ENCODE measurements at regions not wholly inside any gene's neighbourhood (a gene's known extent, or its start where the extent isn't known, plus 50 kb on each side); places are given as distances from the start of the nearest gene placed in this dataset.
A peak's percentile ranks its signal among the peaks of the same experiment; 100 is the strongest.

DNA sequence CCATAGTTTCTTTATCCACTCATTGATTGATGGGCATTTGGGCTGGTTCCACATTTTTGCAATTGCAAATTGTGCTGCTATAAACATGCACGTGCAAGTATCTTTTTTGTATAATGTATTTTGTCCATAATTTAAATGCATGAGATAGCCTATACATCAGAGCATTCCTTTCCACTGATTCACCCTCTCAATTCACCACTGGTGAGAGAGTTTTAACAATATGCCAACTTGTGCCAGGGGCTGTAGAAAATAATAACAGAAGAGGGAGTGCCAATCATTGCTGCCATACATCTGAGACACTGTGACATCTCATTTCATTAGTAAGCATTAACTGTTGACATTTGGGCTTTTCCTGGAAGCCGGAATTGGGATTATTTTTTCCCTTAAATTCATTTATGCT is 125.1 kb downstream of the RAP2A start:
- TF ChIP-seq, protein P1, sequence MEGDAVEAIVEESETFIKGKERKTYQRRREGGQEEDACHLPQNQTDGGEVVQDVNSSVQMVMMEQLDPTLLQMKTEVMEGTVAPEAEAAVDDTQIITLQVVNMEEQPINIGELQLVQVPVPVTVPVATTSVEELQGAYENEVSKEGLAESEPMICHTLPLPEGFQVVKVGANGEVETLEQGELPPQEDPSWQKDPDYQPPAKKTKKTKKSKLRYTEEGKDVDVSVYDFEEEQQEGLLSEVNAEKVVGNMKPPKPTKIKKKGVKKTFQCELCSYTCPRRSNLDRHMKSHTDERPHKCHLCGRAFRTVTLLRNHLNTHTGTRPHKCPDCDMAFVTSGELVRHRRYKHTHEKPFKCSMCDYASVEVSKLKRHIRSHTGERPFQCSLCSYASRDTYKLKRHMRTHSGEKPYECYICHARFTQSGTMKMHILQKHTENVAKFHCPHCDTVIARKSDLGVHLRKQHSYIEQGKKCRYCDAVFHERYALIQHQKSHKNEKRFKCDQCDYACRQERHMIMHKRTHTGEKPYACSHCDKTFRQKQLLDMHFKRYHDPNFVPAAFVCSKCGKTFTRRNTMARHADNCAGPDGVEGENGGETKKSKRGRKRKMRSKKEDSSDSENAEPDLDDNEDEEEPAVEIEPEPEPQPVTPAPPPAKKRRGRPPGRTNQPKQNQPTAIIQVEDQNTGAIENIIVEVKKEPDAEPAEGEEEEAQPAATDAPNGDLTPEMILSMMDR (IDR thresholded peaks at IDR 0.05; ENCODE audit: insufficient read depth, low read depth, low read length, missing control alignments), result no peak
- H3K4me3 ChIP-seq (ENCODE audit: low read length), result no peak overlapping the region
- peak; percentile 48 for DNase-seq (ENCODE audit: low read depth)

DNA sequence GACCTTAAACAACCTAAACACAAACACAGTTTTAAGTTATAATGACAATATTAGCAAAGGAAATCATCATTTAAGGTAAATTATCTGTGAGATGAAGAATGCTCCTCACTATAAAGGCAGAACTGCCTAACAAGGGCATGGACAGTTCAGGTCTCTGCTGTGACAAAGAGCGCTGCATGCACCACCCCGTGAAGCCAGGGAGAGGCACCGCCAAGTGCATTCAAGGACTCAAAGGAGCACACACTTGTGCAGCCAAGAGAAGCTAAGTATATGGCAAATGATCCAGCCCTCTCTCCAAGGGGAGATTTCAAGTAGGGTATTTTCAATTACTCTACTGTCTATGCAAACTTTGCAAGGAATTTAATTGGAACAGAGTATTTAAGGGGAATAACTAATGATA is 126.0 kb downstream of the RAP2A start:
- DNase-seq (ENCODE audit: low read depth), result no peak
- TF ChIP-seq, protein P1 (IDR thresholded peaks at IDR 0.05; ENCODE audit: insufficient read depth, low read depth, low read length, missing control alignments), result no peak
- H3K4me3 ChIP-seq (ENCODE audit: low read length), result no peak overlapping the region

DNA sequence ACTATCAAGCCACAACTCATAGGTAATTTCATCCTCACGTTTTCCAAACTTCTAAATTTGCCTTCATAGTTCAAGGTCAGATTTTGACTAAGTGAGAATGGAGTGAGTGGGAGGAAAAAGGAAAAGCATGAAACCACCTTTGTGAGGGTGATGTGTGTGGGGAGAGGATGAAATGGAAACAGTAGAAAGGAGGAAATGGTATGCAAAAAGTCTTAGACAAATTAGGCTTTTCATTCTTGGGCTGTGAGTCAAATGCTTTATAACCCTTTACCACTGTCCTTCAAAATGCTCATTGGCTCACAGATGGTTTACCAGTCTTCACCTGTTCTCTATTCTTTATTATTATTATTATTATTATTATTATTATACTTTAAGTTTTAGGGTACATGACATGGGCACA is 127.2 kb downstream of the RAP2A start:
- TF ChIP-seq, protein P1 (IDR thresholded peaks at IDR 0.05; ENCODE audit: insufficient read depth, low read depth, low read length, missing control alignments), result no peak
- DNase-seq (ENCODE audit: low read depth), result no peak
- H3K4me3 ChIP-seq (ENCODE audit: low read length), result no peak overlapping the region

DNA sequence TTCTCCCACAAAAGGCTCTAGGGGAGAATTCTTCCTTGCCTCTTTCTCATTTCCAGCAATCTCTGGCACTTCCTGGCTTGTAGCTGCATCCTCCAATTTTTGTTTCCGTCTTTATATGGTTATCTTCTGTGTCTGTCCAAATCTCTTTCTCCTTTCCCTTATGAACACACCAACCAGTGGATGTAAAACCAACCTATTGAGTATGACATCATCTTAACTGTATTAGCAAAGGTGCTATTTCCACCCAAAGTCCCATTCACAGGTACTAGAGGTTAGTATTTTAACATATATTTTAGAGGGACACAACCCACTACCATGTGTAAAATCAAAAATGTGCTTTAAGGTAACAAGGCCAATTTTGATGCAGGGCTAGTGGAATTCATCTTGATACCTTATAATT is 129.0 kb downstream of the RAP2A start:
- no peak overlapping the region for H3K4me3 ChIP-seq (ENCODE audit: low read length)

DNA sequence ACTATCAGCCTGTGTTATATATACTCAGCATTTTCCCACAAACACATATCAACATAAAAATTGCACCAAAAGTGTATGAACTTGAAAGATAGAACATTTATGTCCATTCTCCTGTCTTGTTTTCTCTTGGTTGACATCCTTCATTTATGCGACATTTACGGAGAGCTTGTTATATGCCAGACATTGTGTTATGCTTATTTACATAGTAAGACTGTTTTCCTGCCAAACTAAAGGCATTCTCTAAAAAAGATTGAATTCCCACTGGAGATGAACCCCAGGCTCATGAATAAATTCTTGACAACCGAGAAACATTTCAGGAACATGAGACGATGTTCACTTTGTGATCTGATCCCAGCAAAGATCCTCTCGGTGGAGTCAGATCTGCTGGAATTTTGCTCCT is 131.0 kb downstream of the RAP2A start:
- DNase-seq (ENCODE audit: low read depth), result no peak
- no peak overlapping the region for H3K4me3 ChIP-seq (ENCODE audit: low read length)
- TF ChIP-seq, protein P1 (IDR thresholded peaks at IDR 0.05; ENCODE audit: insufficient read depth, low read depth, low read length, missing control alignments), result no peak

More for the DNA sequence above, 129.0 kb downstream of the RAP2A start:
- no peak for DNase-seq (ENCODE audit: low read depth)
- TF ChIP-seq, protein P1 (IDR thresholded peaks at IDR 0.05; ENCODE audit: insufficient read depth, low read depth, low read length, missing control alignments), result no peak

DNA sequence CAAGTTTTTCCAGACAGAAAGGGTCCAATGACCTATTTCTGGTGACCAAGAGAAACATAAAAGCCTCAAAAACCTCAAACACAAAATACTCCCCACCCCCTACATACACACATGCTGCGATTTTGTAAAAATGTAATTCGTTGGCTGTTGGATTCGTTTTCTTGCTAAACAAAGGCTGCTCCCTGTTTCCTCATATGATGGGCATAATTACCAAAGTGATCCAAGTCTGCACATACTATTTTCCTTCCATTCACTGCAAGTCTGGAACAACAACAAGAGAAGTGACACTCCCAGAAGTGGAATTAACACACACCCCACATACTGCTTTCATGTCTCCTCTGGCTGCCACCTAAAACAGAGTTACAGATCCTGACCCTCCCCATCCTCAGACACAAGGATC is 131.9 kb downstream of the RAP2A start:
- TF ChIP-seq, protein P1 (IDR thresholded peaks at IDR 0.05; ENCODE audit: insufficient read depth, low read depth, low read length, missing control alignments), result no peak
- H3K4me3 ChIP-seq (ENCODE audit: low read length), result no peak overlapping the region
- no peak for DNase-seq (ENCODE audit: low read depth)

DNA sequence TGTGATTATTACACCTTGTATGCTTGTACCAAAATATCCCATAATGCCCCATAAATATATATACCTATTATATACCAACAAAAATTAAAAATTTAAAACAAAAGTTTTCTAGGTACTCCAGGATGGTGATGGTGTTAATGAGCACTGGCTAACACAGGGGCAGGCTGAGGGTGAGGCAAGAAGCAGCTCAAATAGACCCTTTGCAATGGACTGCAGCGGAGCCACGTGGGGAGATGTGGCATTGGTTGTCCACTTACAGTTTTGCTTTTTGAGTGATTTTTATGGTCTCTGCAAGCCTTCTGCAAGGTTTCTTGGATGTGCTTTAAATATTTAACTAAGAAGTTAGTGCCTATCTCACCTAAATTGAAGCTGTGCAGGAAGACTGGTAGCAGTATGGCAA is 132.9 kb downstream of the RAP2A start:
- TF ChIP-seq, protein P1 (IDR thresholded peaks at IDR 0.05; ENCODE audit: insufficient read depth, low read depth, low read length, missing control alignments), result no peak
- no peak for DNase-seq (ENCODE audit: low read depth)
- no peak overlapping the region for H3K4me3 ChIP-seq (ENCODE audit: low read length)

Data from epithelial cell of esophagus (primary cell).